GM19328 (cell line): ENCODE measurements at regions not wholly inside any gene's neighbourhood (a gene's known extent, or its start where the extent isn't known, plus 50 kb on each side); places are given as distances from the start of the nearest gene placed in this dataset.

ENCODE experiments used
- ATAC-seq: cut with Tn5 transposase; IDR thresholded peaks from one replicate; pipeline ENCODE4 v1.9.1; 2021; ENCODE audit warnings: mild to moderate bottlenecking, moderate library complexity; ENCODE audit not compliant: unreplicated experiment

DNA sequence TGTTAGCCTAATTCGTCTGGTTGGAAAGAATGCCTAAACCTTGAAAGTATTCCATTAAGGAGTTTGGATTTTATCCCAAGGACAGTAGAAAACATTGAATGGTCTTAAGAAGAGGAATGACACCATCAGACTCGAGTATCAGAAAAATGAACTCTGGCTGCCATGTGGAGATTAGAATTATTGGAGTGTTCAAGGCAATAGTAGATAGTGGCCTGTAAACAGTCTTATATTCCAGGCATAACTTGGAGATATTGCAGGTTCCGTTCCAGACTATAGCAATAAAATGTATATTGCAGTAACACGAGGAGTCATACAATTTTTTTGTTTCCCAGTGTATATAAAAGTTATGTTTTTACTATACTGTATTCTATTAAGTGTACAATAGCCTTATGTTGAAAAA is 130.9 kb downstream of the GDAP2 start:
- ATAC-seq, result no peak

DNA sequence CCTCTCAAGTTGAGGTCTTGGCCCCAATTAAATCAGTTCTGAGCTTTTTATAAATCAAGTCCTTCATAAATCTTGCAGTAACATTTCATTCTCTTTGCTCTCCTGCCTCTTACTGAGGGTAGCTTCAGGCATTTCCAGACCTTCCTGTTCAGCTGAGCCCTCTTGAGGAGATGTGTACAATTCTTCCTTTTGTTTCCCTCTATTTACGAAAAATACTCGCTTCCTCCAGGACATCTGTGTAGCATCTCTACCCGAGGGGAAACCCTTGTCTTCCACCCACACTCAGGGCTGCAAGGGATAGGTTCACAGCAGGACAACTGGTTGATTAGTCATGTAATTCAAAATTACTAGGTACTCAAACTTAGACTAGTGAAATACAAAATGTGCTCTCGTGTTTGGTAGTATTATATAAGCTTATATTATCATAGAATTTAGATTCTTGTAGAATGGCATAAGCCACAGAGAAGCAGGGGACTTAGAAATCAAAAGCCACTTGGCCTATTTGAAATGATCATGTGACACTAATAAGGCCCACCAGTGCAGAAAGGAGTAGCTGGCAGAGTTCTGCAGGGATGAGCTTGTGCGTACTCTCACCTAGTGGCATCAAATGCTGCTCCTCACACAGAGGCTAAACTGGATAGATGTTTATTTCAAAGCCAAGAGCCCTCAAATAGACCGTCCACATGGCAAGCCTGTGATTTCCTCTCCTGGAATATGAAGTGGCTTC is 126.7 kb downstream of the GDAP2 start:
- no peak for ATAC-seq

DNA sequence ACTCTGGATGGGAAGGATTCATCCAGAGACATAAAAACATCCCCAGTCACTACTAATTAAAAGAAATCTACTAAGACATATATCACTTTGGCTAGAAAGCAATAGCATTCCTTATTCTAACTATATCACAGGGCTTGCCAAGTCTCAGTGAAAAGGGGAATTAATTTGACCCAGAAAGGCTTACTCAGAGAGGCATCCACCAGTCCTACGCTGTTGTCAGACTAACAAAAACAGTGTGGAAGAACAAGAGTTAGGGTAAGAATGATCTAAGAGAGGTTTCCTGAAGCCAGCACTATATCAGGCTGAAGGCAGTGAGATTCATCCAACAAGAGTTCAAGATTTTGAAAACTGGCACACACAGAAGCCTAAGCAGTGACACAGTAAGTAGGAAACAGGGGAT is 126.1 kb downstream of the GDAP2 start:
- no peak for ATAC-seq

DNA sequence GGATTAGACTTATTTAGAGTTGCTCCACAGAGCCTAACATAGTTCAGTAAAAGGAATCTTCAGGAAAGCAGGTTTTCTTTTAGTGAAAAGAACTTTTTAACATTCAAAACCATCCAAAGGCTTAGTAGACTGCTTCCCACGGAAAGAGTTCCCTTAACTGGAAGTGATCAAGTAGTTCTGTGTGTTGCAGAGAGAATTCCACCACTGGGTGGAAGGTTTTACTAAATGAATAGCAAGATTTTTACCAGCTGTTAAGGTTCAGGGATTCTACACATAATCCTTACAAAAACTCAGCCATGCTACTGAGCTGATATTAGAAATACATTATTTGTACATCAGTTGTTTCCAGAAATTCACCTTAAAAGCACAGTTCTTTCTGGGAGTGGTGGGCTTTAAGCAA is 119.7 kb downstream of the GDAP2 start:
- ATAC-seq, result no peak

DNA sequence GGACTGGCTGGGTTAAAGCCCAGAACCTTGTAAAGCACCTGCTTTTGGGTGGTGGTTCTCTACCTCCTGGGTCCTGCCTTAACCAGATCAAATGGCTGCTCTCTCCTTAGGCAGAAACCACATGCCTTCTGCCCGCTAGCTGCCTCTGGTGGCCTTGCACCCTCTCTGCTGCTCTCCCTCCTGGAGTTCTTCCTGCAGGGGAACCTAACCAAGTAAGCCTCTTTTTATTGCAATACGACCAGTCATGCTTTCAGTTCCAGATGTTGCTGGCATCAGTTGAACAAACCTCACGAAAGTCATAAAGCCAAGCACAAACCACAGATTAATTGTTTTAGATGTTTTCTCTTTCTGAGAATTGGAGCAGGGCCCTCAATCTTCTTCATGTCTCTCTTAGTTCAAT is 118.9 kb downstream of the GDAP2 start:
- no peak for ATAC-seq

DNA sequence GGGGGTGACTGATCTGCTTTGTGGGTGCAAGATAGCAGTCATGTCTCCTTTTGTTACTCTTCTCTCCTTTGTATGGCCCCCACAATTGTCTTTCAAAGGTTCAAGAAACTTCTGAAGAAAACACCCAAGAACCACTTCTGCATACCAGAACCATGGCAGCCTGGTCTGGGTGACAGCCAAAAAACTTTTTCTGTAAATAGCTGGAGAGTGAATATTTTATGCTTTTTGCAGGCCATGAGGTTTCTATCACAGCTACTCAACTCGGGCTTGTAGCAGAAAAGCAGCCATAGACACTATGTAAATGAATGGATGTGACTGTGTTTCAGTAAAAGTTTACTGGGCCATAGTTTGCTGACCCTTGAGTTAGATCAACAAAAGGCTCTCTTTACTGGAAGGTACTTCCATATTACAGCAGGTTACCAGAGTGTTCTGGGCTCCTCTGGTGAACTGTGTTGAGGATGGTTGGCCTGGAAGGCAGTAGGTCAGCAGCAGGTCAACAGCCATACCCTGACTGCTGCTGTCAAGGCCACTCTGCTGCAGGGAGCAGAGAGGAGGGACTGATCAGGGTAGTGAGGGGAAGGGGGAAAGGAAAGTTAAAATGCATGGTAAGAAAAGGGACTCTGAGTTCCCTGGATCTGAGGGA is 116.4 kb downstream of the GDAP2 start:
- ATAC-seq, result no peak
